Pancreas (tissue), 10 donors: ENCODE measurements at regions not wholly inside any gene's neighbourhood (a gene's known extent, or its start where the extent isn't known, plus 50 kb on each side); places are given as distances from the start of the nearest gene placed in this dataset.
A peak's percentile ranks its signal among the peaks of the same experiment; 100 is the strongest.

Experiments
- ATAC-seq, 4 donors: fragments of 200-7000 bp; cut with Tn5 transposase; one replicate each; pipeline versions ENCODE4 v1.8.0 to v1.9.1; 2020; ENCODE audit warnings: mild to moderate bottlenecking in 4 of 4, moderate library complexity in 4 of 4
- DNase-seq, 6 donors: peaks; one replicate each; pipeline ENCODE4 v3.0.0-alpha.2; 2020
- FAIRE-seq: peaks from 2 replicates; lab custom pipeline; 2012; peaks lifted over from hg19 to GRCh38; lab: Jason Lieb, UNC
- H3K27ac ChIP-seq, 4 donors: fragments of 200-600 bp; sonication (generic); 1 replicate in 3 of 4; 2 replicates in 1 of 4; pipeline versions ENCODE4 v1.5.0 to v1.8.0; 2020
- H3K27me3 ChIP-seq, 4 donors: fragments of 200-600 bp; one replicate each; pipeline ENCODE4 v1.8.0; 2021
- H3K36me3 ChIP-seq, 3 donors: fragments of 200-600 bp; sonication (generic) in 1 of 3; one replicate each; pipeline versions ENCODE4 v1.5.0 to v1.8.0; 2020 to 2021
- H3K4me1 ChIP-seq, 3 donors: fragments of 200-600 bp; one replicate each; pipeline ENCODE4 v1.8.0; 2021
- H3K4me3 ChIP-seq, 4 donors: fragments of 200-600 bp; sonication (generic) in 2 of 4; one replicate each; pipeline versions ENCODE4 v1.5.0 to v1.8.0; 2020 to 2021
- H3K9me3 ChIP-seq, 4 donors: fragments of 200-600 bp; one replicate each; pipeline ENCODE4 v1.8.0; 2021
- WGBS, 2 donors: extraction: QIAGEN DNeasy Blood & Tissue Kit; methylation state at CpG; one replicate each; pipeline ENCODE4 v1.1.7; 2013; 5-methylcytosine and 5-hydroxymethylcytosine counted together
- intact Hi-C, 3 donors: fragments of 100-400 bp; cut with DNase I; formaldehyde crosslinking; loops; one replicate each; pipeline versions ENCODE4 v1.11.1 to v1.14.2; 2022
- TF ChIP-seq, protein P1 (sequence below), 4 donors: fragments of 200-600 bp; sonication (generic) in 3 of 4; IDR thresholded peaks; one replicate each; pipeline versions ENCODE4 v1.5.0 to v1.8.0; 2021; ENCODE audit warnings: antibody characterized with exemption in 4 of 4
- donor health status: healthy with polysubstance abuse.
- donor health status: DM: no; HTN: no; CAD: no; lungs with moderate emphysema.
- donor health status: DM: no; HTN: no; CAD: no.
- donor health status: control.
- donor health status: control.
- donor health status: Bipolar disorder and iron deficiency.
- donor health status: DM: yes; HTN: yes; CAD: no.
- donor health status: DM: no; HTN: no; CAD: no.
- donor health status: DM: no; HTN: no; CAD: no.
- donor health status: DM: yes; HTN: yes; CAD: no.

DNA sequence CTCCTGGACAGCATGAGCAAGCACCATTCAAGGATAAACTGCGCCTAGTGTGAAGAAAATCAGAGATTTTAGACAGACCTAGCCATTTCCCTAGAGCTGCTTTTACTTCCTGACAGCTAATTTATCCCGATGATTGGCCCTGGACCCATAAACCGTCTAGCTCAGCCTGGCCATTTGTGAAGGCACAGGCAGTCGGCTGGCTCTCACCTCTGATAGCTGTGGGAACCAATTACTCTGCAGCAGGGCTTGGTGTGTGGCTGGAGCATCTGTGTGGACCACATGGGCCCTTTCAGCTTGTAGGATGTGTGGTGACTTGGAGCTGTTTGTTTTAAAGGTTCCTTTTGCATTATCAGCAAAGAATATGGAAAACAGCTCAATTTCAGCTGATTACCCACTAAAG is 111.1 kb upstream of the NPY start:
- no peak for FAIRE-seq
- H3K27me3 ChIP-seq = no peaks in the 10 kb centered on the region
- H3K4me1 ChIP-seq = peaks cover 0 to 7% (median 0%) of the 10 kb centered on the region in 3 donors
- WGBS, 2 donors = 28 to 31% methylated on average over 4 of the region's 4 CpGs
- intact Hi-C loops = no loop called here
- no peaks in the 10 kb centered on the region for H3K36me3 ChIP-seq
- no peak for DNase-seq
- peak in 2 of 4 donors; percentile 38 to 56 for ATAC-seq
- no peak overlapping the region for H3K4me3 ChIP-seq
- TF ChIP-seq, protein P1, sequence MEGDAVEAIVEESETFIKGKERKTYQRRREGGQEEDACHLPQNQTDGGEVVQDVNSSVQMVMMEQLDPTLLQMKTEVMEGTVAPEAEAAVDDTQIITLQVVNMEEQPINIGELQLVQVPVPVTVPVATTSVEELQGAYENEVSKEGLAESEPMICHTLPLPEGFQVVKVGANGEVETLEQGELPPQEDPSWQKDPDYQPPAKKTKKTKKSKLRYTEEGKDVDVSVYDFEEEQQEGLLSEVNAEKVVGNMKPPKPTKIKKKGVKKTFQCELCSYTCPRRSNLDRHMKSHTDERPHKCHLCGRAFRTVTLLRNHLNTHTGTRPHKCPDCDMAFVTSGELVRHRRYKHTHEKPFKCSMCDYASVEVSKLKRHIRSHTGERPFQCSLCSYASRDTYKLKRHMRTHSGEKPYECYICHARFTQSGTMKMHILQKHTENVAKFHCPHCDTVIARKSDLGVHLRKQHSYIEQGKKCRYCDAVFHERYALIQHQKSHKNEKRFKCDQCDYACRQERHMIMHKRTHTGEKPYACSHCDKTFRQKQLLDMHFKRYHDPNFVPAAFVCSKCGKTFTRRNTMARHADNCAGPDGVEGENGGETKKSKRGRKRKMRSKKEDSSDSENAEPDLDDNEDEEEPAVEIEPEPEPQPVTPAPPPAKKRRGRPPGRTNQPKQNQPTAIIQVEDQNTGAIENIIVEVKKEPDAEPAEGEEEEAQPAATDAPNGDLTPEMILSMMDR (IDR thresholded peaks at IDR 0.05) = no peak
- no peaks in the 10 kb centered on the region for H3K9me3 ChIP-seq
- no peak overlapping the region for H3K27ac ChIP-seq

DNA sequence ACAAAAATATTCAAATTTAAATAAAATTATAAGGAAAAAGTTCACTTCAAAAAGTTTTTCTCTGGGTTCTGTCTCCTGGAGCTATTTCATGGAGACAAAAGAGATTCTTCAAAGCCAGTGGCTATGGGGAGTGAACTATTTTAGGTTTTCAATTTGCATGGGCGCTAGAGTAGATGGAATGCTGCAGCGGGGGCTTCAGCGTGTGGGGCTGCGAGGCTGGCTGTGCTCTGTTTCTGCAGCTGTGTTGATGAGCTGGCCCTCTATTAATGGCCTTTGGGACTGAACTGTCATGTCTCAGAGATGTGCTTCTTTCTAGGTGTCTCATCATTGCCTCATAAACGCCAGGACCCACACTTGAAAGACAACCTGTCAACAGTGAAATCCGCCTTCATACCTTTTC is 108.4 kb upstream of the NPY start:
- WGBS, 2 donors = 82% methylated on average over 6 of the region's 6 CpGs

DNA sequence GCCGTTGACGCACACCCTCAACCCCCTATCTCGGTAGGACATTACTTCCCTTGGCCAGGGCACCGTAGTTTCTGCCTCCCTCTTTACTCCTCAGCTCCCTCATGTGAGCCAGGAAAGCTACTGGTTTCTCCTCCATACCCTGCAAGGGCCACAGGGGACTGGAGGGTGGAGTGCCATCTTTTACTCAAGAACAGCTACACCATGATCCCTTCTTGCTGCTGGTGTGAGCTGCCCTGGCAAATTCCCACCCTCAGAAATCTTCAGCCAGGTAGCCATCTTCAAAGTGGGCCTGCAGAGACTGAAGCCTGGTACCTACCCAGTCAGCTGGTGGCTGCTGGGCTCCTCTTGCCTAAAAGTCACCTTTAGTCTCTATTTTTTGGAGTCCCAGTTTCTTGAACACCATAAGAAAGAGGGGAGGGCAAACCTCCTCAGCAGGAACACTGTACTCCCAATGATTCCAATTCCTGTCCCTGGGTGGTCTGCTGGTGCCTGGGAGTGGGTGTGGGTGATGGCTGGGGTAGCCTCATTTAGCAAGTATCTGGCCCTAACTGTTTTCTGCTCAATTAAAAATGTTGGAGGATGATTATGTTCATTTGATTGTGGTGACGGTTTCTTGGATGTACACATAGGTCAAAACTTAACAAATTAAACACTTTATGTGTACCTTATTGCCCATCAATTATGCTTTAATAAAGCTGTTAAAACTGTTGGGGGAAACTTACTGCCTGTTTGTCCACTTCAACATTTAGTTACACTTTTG is 105.0 kb upstream of the NPY start:
- no peaks in the 10 kb centered on the region for H3K4me1 ChIP-seq
- no peak for FAIRE-seq
- no peaks in the 10 kb centered on the region for H3K36me3 ChIP-seq
- TF ChIP-seq, protein P1 (IDR thresholded peaks at IDR 0.05) = no peak
- intact Hi-C loops = no loop called here
- DNase-seq = no peak
- H3K9me3 ChIP-seq = no peaks in the 10 kb centered on the region
- ATAC-seq = no peak
- H3K27me3 ChIP-seq = no peaks in the 10 kb centered on the region
- H3K4me3 ChIP-seq = no peak overlapping the region
- no peak overlapping the region for H3K27ac ChIP-seq
- 89 to 94% methylated on average over 5 of the region's 5 CpGs for WGBS, 2 donors

More for the DNA sequence above, 108.4 kb upstream of the NPY start:
- Histone ChIP-seq H3K36me3 (no peaks in the 10 kb centered on the region), H3K4me1 (peaks cover 0 to 7% (median 0%) of the 10 kb centered on the region in 3 donors), H3K27me3 (no peaks in the 10 kb centered on the region), H3K9me3 (no peaks in the 10 kb centered on the region), H3K27ac (no peak overlapping the region), H3K4me3 (no peak overlapping the region)
- FAIRE-seq (no peak), DNase-seq (no peak), ATAC-seq (no peak)
- intact Hi-C loops = no loop called here
- TF ChIP-seq, protein P1 (IDR thresholded peaks at IDR 0.05) = no peak

DNA sequence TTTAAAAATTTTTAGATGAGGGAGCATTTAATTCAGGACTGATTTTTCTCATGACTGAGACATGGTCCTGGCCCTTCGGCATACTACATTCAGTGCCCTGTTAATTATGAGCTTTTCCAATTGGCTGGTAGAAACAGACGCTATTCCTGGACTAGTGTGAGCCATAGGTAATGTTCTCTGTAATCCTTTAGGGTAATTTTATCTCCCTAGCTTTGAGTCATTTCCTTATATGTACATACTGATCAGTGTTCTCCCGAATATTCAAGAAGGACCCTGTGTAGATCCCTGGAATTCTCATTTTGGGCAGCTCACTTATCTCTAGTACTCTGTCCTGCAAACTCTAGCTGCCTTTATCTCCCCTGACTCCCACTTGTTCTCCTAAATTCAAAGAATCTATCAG is 92.6 kb upstream of the NPY start:
- FAIRE-seq (no peak), DNase-seq (no peak), ATAC-seq (no peak)
- intact Hi-C loops = no loop called here
- WGBS, 2 donors = 70 to 81% methylated on average over 3 of the region's 3 CpGs
- Histone ChIP-seq H3K27ac (no peak overlapping the region), H3K4me1 (no peaks in the 10 kb centered on the region), H3K4me3 (no peak overlapping the region), H3K27me3 (no peaks in the 10 kb centered on the region), H3K9me3 (no peaks in the 10 kb centered on the region), H3K36me3 (no peaks in the 10 kb centered on the region)
- TF ChIP-seq, protein P1 (IDR thresholded peaks at IDR 0.05) = no peak

DNA sequence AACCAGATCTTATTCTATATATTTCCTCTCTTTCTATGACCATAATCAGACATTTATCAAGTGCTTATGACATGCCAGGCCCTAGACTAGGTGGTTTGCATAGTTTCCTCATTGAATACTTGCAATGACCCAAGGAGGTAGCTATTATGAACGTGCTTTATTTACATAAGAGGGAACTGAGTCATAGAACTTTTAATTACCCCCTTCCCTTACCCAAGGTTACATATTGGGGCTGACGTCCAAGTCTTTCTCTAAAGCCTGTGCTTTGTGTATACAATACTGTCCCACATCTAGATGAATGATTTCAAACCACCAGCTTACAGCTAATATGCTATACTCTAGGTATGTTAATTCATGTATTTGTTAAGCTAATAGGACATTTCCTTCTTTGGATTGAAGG is 91.9 kb upstream of the NPY start:
- FAIRE-seq = no peak
- TF ChIP-seq, protein P1 (IDR thresholded peaks at IDR 0.05) = no peak

More for the DNA sequence above, 91.9 kb upstream of the NPY start:
- no peaks in the 10 kb centered on the region for H3K36me3 ChIP-seq
- H3K4me3 ChIP-seq = no peak overlapping the region
- ATAC-seq (no peak), DNase-seq (no peak)
- H3K27me3 ChIP-seq = no peaks in the 10 kb centered on the region
- WGBS, 2 donors = 37 to 40% methylated on average over 2 of the region's 2 CpGs
- no peaks in the 10 kb centered on the region for H3K4me1 ChIP-seq
- intact Hi-C loops = no loop called here
- H3K9me3 ChIP-seq = no peaks in the 10 kb centered on the region
- H3K27ac ChIP-seq = no peak overlapping the region
